HG03521 (cell line): ENCODE measurements at regions not wholly inside any gene's neighbourhood (a gene's known extent, or its start where the extent isn't known, plus 50 kb on each side); places are given as distances from the start of the nearest gene placed in this dataset.

Experiments used
- ATAC-seq: cut with Tn5 transposase; IDR thresholded peaks from one replicate; pipeline ENCODE4 v1.9.1; 2021; ENCODE audit warnings: mild to moderate bottlenecking, moderate library complexity; ENCODE audit not compliant: unreplicated experiment

- ATAC-seq, result no peak
Measured at GRCh38 chr5:6201631-6202030, 176.7 kb downstream of the MED10 start.

GRCh38 chr5:6198531-6198930 lies 179.8 kb downstream of the MED10 start:
- ATAC-seq, result no peak

- no peak for ATAC-seq
Measured at GRCh38 chr5:6197427-6197826, 180.9 kb downstream of the MED10 start.

GRCh38 chr5:6195711-6196358 lies 182.5 kb downstream of the MED10 start:
- no peak for ATAC-seq

GRCh38 chr5:6194906-6195612 lies 183.3 kb downstream of the MED10 start:
- ATAC-seq, result peak; percentile 55

GRCh38 chr5:6194261-6194875 lies 184.0 kb downstream of the MED10 start:
- ATAC-seq, result no peak

GRCh38 chr5:6193310-6193709 lies 185.0 kb downstream of the MED10 start:
- ATAC-seq, result no peak

- no peak for ATAC-seq
Measured at GRCh38 chr5:6190838-6191237, 187.5 kb downstream of the MED10 start.

- no peak for ATAC-seq
Measured at GRCh38 chr5:6188976-6189375, 189.4 kb downstream of the MED10 start.

- ATAC-seq, result peak; percentile 97
Measured at GRCh38 chr5:6188344-6188743, 190.0 kb downstream of the MED10 start.

GRCh38 chr5:6187501-6187900 lies 190.8 kb downstream of the MED10 start:
- ATAC-seq, result no peak

- no peak for ATAC-seq
Measured at GRCh38 chr5:6185574-6185973, 192.8 kb downstream of the MED10 start.

GRCh38 chr5:6184481-6184880 lies 193.9 kb downstream of the MED10 start:
- ATAC-seq, result no peak

- ATAC-seq, result no peak
Measured at GRCh38 chr5:6183391-6184390, 194.7 kb downstream of the MED10 start.

GRCh38 chr5:6182271-6182815 lies 196.0 kb downstream of the MED10 start:
- no peak for ATAC-seq

- no peak for ATAC-seq
Measured at GRCh38 chr5:6181871-6182270, 196.5 kb downstream of the MED10 start.

GRCh38 chr5:6181147-6181729 lies 197.1 kb downstream of the MED10 start:
- ATAC-seq, result no peak

- no peak for ATAC-seq
Measured at GRCh38 chr5:6180231-6180872, 198.0 kb downstream of the MED10 start.

- no peak for ATAC-seq
Measured at GRCh38 chr5:6178846-6179532, 199.4 kb downstream of the MED10 start.
